Brain microvascular endothelial cell (primary cell): ENCODE measurements at regions not wholly inside any gene's neighbourhood (a gene's known extent, or its start where the extent isn't known, plus 50 kb on each side); places are given as distances from the start of the nearest gene placed in this dataset.

Source experiments
- DNase-seq: peaks from one replicate; pipeline ENCODE4 v3.0.0-alpha.2; 2020
- H3K27ac ChIP-seq: fragments of 250-450 bp; sonication (Bioruptor Pico); 2 replicates; pipeline ENCODE4 v1.5.1; 2020; ENCODE audit warnings: mild to moderate bottlenecking, moderate library complexity
- H3K27me3 ChIP-seq: fragments of 250-450 bp; sonication (Bioruptor Pico); replicated peaks from 2 replicates; pipeline ENCODE4 v1.5.1; 2020; ENCODE audit warnings: mild to moderate bottlenecking
- H3K36me3 ChIP-seq: fragments of 250-450 bp; sonication (Bioruptor Pico); replicated peaks from 2 replicates; pipeline ENCODE4 v1.5.1; 2020; ENCODE audit warnings: mild to moderate bottlenecking
- H3K4me3 ChIP-seq: 2 replicates; pipeline ENCODE4 v1.5.1; 2011; ENCODE audit warnings: low read depth, mild to moderate bottlenecking, control low read depth, low read length, moderate library complexity
- CTCF ChIP-seq: IDR thresholded peaks from 2 replicates; pipeline ENCODE4 v1.5.1; 2011; ENCODE audit warnings: low read depth, mild to moderate bottlenecking, moderate library complexity, low read length, control low read depth, inconsistent platforms; ENCODE audit errors: missing control alignments
- in situ Hi-C: cut with HindIII; loops from 2 replicates; pipeline ENCODE4 v1.10.0; 2017; ENCODE audit warnings: low sequenced_read_pairs, low pct_ligation_motif_present

GRCh38 chr1:14120895-14121294 is 420.9 kb downstream of the PRDM2 start:
- H3K4me3 ChIP-seq = no peak overlapping the region
- no peak for TF ChIP-seq CTCF
- DNase-seq = no peak
- H3K36me3 ChIP-seq = no peaks in the 10 kb centered on the region
- in situ Hi-C loops = no loop called here
- H3K27ac ChIP-seq = no peak overlapping the region
- H3K27me3 ChIP-seq = no peaks in the 10 kb centered on the region

DNA sequence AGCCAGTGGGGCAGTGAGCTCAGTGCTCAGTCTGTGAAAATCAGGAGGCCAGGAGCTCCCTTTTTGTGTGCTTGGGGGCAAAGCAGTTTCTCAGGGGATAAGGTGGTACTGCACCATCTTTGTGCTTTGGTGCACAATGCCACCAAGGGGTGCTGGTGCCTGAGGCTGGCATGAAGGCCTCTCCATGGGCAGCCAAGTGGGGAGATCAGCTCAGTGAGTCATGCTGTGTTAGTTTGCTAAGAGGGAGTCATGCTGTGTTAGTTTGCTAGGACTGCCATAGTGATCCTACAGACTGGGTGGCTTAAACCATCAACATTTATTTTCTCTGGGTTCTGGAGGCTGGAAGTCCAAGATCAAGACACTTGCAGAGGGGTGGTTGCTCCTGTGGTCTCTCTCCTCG is 428.1 kb downstream of the PRDM2 start:
- Histone ChIP-seq H3K4me3 (no peak overlapping the region), H3K36me3 (no peaks in the 10 kb centered on the region), H3K27ac (no peak overlapping the region), H3K27me3 (no peaks in the 10 kb centered on the region)
- DNase-seq = no peak
- no peak for TF ChIP-seq CTCF
- in situ Hi-C loops = no loop called here

GRCh38 chr1:14129009-14129408 is 429.0 kb downstream of the PRDM2 start:
- no peak for DNase-seq
- in situ Hi-C loops = no loop called here
- no peak for TF ChIP-seq CTCF
- no peak overlapping the region for H3K4me3 ChIP-seq
- no peaks in the 10 kb centered on the region for H3K27me3 ChIP-seq
- H3K27ac ChIP-seq = no peak overlapping the region
- no peaks in the 10 kb centered on the region for H3K36me3 ChIP-seq

- TF ChIP-seq CTCF = no peak
- H3K27ac ChIP-seq = no peak overlapping the region
- H3K27me3 ChIP-seq = no peaks in the 10 kb centered on the region
- H3K4me3 ChIP-seq = no peak overlapping the region
- no peak for DNase-seq
- no peaks in the 10 kb centered on the region for H3K36me3 ChIP-seq
- in situ Hi-C loops = no loop called here
Observed at GRCh38 chr1:14135070-14135469, 435.1 kb downstream of the PRDM2 start.

DNA sequence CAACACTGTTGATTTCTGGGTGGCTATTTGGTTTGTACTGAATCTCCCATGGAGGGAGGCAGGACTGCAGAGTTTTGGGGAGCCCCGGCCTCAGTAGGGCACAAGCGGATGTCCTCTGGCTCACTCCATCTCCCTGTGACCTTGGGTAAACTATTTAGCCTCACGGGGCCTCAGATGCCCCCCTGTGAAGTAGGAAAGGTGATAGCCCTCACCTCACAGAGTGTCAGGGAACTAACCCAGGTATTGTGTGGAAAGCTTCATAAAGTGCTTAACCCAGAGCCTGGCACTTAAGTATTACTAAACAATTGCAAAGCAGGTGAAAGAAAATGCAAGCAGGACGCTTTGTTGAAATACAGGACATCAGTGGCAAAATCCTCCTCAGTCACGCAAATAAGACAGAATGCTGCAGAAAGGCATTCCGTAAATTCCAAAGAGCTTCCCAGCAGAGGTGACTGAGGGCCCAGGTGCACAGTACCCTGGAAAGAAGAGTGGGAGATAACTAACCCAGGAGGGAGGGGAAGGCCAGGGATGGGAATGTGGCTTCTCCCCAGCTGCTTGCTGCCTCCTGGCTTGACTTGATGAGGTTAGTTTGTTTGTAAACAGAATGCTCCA is 436.3 kb downstream of the PRDM2 start:
- in situ Hi-C loops = no loop called here
- Histone ChIP-seq H3K27me3 (no peaks in the 10 kb centered on the region), H3K27ac (no peak overlapping the region), H3K4me3 (no peak overlapping the region), H3K36me3 (no peaks in the 10 kb centered on the region)
- TF ChIP-seq CTCF = no peak
- no peak for DNase-seq

GRCh38 chr1:14136881-14137280 is 436.9 kb downstream of the PRDM2 start:
- in situ Hi-C loops = no loop called here
- DNase-seq = no peak
- no peaks in the 10 kb centered on the region for H3K36me3 ChIP-seq
- no peak overlapping the region for H3K4me3 ChIP-seq
- H3K27ac ChIP-seq = no peak overlapping the region
- no peak for TF ChIP-seq CTCF
- no peaks in the 10 kb centered on the region for H3K27me3 ChIP-seq
